ENCODE measurements at regions not wholly inside any gene's neighbourhood (a gene's known extent, or its start where the extent isn't known, plus 50 kb on each side); places are given as distances from the start of the nearest gene placed in this dataset.

- no peak for TF ChIP-seq CTCF (IDR thresholded peaks at IDR 0.05)
- no peak for TF ChIP-seq POLR2A (IDR thresholded peaks at IDR 0.05)
These were observed 93.1 kb upstream of the ETS2 start for GRCh38 chr21:38712664-38713063.
